H1 (cell line): ENCODE measurements at regions not wholly inside any gene's neighbourhood (a gene's known extent, or its start where the extent isn't known, plus 50 kb on each side); places are given as distances from the start of the nearest gene placed in this dataset.

Experiments
- CTCF ChIA-PET: fragments of 300-600 bp; sonication (Branson Sonifier 250); formaldehyde crosslinking; loops from one replicate; lab custom pipeline; 2021; ENCODE audit not compliant: partially characterized antibody; lab: Charles Lee
- POLR2A ChIA-PET: fragments of 300-600 bp; sonication (Branson Sonifier 250); formaldehyde crosslinking; loops from one replicate; lab custom pipeline; 2021; ENCODE audit warnings: inconsistent platforms; ENCODE audit not compliant: partially characterized antibody; lab: Charles Lee
- DNase-seq, 2 experiments: peaks; one replicate each; pipeline versions ENCODE4 v3.0.0 to v3.0.0-alpha.2; 2010 to 2022; ENCODE audit warnings: low spot score in 2 of 2, low read depth in 1 of 2, mixed read lengths in 1 of 2
- FAIRE-seq: peaks from 2 replicates; lab custom pipeline; 2011; peaks lifted over from hg19 to GRCh38; lab: Jason Lieb, UNC
- H2AFZ ChIP-seq: 2 replicates; pipeline ENCODE4 v1.8.1; 2012; ENCODE audit warnings: low read length, inconsistent platforms
- H2AK5ac ChIP-seq: 2 replicates; pipeline ENCODE4 v1.6.1; 2013; ENCODE audit warnings: low read depth, low read length
- H2BK120ac ChIP-seq: replicated peaks from 2 replicates; pipeline ENCODE3; 2013; ENCODE audit warnings: low read depth, low read length, inconsistent platforms
- H2BK12ac ChIP-seq: 2 replicates; pipeline ENCODE4 v1.6.1; 2013; ENCODE audit warnings: low read depth, low read length
- H2BK15ac ChIP-seq: 2 replicates; pipeline ENCODE4 v1.6.1; 2013; ENCODE audit warnings: low read length
- H2BK20ac ChIP-seq: 2 replicates; pipeline ENCODE4 v1.6.1; 2013; ENCODE audit warnings: low read length
- H2BK5ac ChIP-seq: 2 replicates; pipeline ENCODE4 v1.6.1; 2013; ENCODE audit warnings: low read depth, low read length
- H3K14ac ChIP-seq: 2 replicates; pipeline ENCODE4 v1.6.1; 2013; ENCODE audit warnings: inconsistent platforms; ENCODE audit not compliant: insufficient read length
- H3K18ac ChIP-seq: 2 replicates; pipeline ENCODE4 v1.6.1; 2013; ENCODE audit warnings: low read length; ENCODE audit errors: extremely low read depth
- H3K23ac ChIP-seq: 2 replicates; pipeline ENCODE4 v1.6.1; 2013; ENCODE audit warnings: inconsistent platforms; ENCODE audit not compliant: insufficient read length
- H3K23me2 ChIP-seq: 2 replicates; pipeline ENCODE4 v1.6.1; 2013; ENCODE audit warnings: low read depth, low read length
- H3K27ac ChIP-seq: 2 replicates; pipeline ENCODE4 v1.6.1; 2011; ENCODE audit warnings: low read depth, low read length, inconsistent platforms
- H3K27me3 ChIP-seq, 4 experiments: replicated peaks in 1 of 4; 1 replicate in 1 of 4; 2 replicates in 3 of 4; pipeline versions ENCODE4 v1.6.1 to v1.8.1; 2011 to 2013; ENCODE audit warnings: low read length in 3 of 4, mild to moderate bottlenecking in 3 of 4, inconsistent platforms in 2 of 4, mixed read lengths in 2 of 4, moderate library complexity in 1 of 4; ENCODE audit not compliant: control insufficient read depth in 3 of 4, insufficient read depth in 3 of 4; ENCODE audit errors: extremely low read depth in 1 of 4
- H3K36me3 ChIP-seq, 4 experiments: 2 replicates each; pipeline versions ENCODE4 v1.6.1 to v1.8.1; 2011 to 2013; ENCODE audit warnings: mild to moderate bottlenecking in 4 of 4, low read length in 3 of 4, moderate library complexity in 2 of 4, control low read depth in 1 of 4, inconsistent platforms in 1 of 4; ENCODE audit not compliant: insufficient read depth in 4 of 4, control insufficient read depth in 2 of 4
- H3K4ac ChIP-seq: replicated peaks from 2 replicates; pipeline ENCODE3; 2013; ENCODE audit warnings: low read length, low read depth, mixed read lengths, inconsistent platforms; ENCODE audit not compliant: insufficient read length
- H3K4me1 ChIP-seq, 4 experiments: replicated peaks in 1 of 4; 1 replicate in 1 of 4; 2 replicates in 3 of 4; pipeline versions ENCODE4 v1.6.1 to v1.8.1; 2011 to 2013; ENCODE audit warnings: low read length in 3 of 4, inconsistent platforms in 2 of 4, mixed read lengths in 1 of 4; ENCODE audit not compliant: insufficient read depth in 4 of 4, control insufficient read depth in 3 of 4
- H3K4me2 ChIP-seq, 2 experiments: 2 replicates each; pipeline versions ENCODE4 v1.6.1 to v1.8.1; 2011 to 2013; ENCODE audit warnings: low read depth in 2 of 2, low read length in 2 of 2, control low read depth in 1 of 2, inconsistent platforms in 1 of 2, mild to moderate bottlenecking in 1 of 2; ENCODE audit not compliant: insufficient read depth in 1 of 2
- H3K4me3 ChIP-seq, 4 experiments: fragments of 200-600, 300-600 bp in 1 of 4; sonication (generic), shearing (Covaris generic), sonication (Bioruptor Twin) in 1 of 4; 2 replicates each; pipeline versions ENCODE4 v1.5.1 to v1.8.1; 2011 to 2016; ENCODE audit warnings: low read length in 4 of 4, low read depth in 3 of 4, control low read depth in 2 of 4, inconsistent platforms in 2 of 4, mild to moderate bottlenecking in 2 of 4, mixed read lengths in 1 of 4, moderate library complexity in 1 of 4; ENCODE audit not compliant: insufficient read depth in 2 of 4; ENCODE audit errors: extremely low read depth in 1 of 4
- H3K56ac ChIP-seq: replicated peaks from 2 replicates; pipeline ENCODE3; 2013; ENCODE audit warnings: low read depth, mild to moderate bottlenecking, mixed read lengths, low read length, inconsistent platforms; ENCODE audit not compliant: insufficient read length
- H3K79me1 ChIP-seq: 2 replicates; pipeline ENCODE4 v1.6.1; 2013; ENCODE audit warnings: low read depth, low read length, control low read depth
- H3K79me2 ChIP-seq, 2 experiments: 2 replicates each; pipeline versions ENCODE4 v1.6.1 to v1.8.1; 2012 to 2013; ENCODE audit warnings: low read length in 2 of 2, mild to moderate bottlenecking in 2 of 2, inconsistent platforms in 1 of 2; ENCODE audit not compliant: insufficient read depth in 2 of 2, control insufficient read depth in 1 of 2
- H3K9ac ChIP-seq, 4 experiments: replicated peaks in 1 of 4; 1 replicate in 1 of 4; 2 replicates in 3 of 4; pipeline versions ENCODE4 v1.6.1 to v1.8.1; 2011 to 2013; ENCODE audit warnings: low read depth in 3 of 4, low read length in 3 of 4, control low read depth in 2 of 4, mild to moderate bottlenecking in 2 of 4, moderate library complexity in 2 of 4, inconsistent platforms in 1 of 4; ENCODE audit errors: extremely low read depth in 1 of 4
- H3K9me3 ChIP-seq, 2 experiments: 2 replicates each; pipeline versions ENCODE4 v1.6.1 to v1.8.1; 2012 to 2013; ENCODE audit warnings: mild to moderate bottlenecking in 2 of 2, moderate library complexity in 2 of 2, control low read depth in 1 of 2, inconsistent platforms in 1 of 2, low read depth in 1 of 2, low read length in 1 of 2, mixed read lengths in 1 of 2; ENCODE audit not compliant: insufficient read depth in 2 of 2
- H4K20me1 ChIP-seq, 2 experiments: replicated peaks in 1 of 2; 2 replicates each; pipeline versions ENCODE3 to v1.8.1; 2011 to 2013; ENCODE audit warnings: inconsistent platforms in 2 of 2, low read length in 2 of 2, mild to moderate bottlenecking in 1 of 2; ENCODE audit not compliant: insufficient read depth in 2 of 2, control insufficient read depth in 1 of 2
- H4K5ac ChIP-seq: 2 replicates; pipeline ENCODE4 v1.6.1; 2013; ENCODE audit warnings: low read length, low read depth, mixed read lengths, inconsistent platforms; ENCODE audit not compliant: insufficient read length
- H4K8ac ChIP-seq: 2 replicates; pipeline ENCODE4 v1.8.0; 2013; ENCODE audit warnings: mild to moderate bottlenecking, moderate library complexity, low read length, inconsistent platforms; ENCODE audit not compliant: insufficient read depth; ENCODE audit errors: extremely low read depth
- H4K91ac ChIP-seq: replicated peaks from 2 replicates; pipeline ENCODE3; 2013; ENCODE audit warnings: low read length, mixed read lengths, inconsistent platforms; ENCODE audit not compliant: insufficient read length
- EGR1 ChIP-seq: IDR thresholded peaks from 2 replicates; pipeline ENCODE4 v1.6.1; 2011; ENCODE audit warnings: low read depth, low read length, borderline replicate concordance
- EZH2 ChIP-seq: fragments of 200-600 bp; sonication (generic); IDR thresholded peaks from 2 replicates; pipeline ENCODE4 v1.7.1; 2012; ENCODE audit warnings: low read depth, mild to moderate bottlenecking, moderate library complexity, low read length, inconsistent platforms; ENCODE audit not compliant: severe bottlenecking
- NANOG ChIP-seq: IDR thresholded peaks from 2 replicates; pipeline ENCODE4 v1.6.1; 2011; ENCODE audit warnings: low read length, low read depth, mild to moderate bottlenecking, inconsistent platforms; ENCODE audit not compliant: insufficient read depth, poor library complexity, severe bottlenecking
- NRF1 ChIP-seq: IDR thresholded peaks from 2 replicates; pipeline ENCODE4 v1.6.1; 2011; ENCODE audit warnings: mild to moderate bottlenecking, low read depth, low read length, improper control_type of control experiment
- POLR2A ChIP-seq, 2 experiments: IDR thresholded peaks; 1 replicate in 1 of 2; 2 replicates in 1 of 2; pipeline ENCODE4 v1.6.1; 2011; ENCODE audit warnings: low read depth in 2 of 2, low read length in 2 of 2, mild to moderate bottlenecking in 2 of 2; ENCODE audit errors: control extremely low read depth in 1 of 2
- SRF ChIP-seq: IDR thresholded peaks from 2 replicates; pipeline ENCODE4 v1.6.1; 2011; ENCODE audit warnings: mild to moderate bottlenecking, low read depth, low read length, moderate library complexity
- WGBS, 2 experiments: shearing (Covaris generic) in 1 of 2; methylation state at CpG; one replicate each; pipeline versions ENCODE4 v1.1.6 to v1.1.7; 2013 to 2015; ENCODE audit warnings: low lambda C conversion rate in 2 of 2, mixed read lengths in 2 of 2, inconsistent platforms in 1 of 2, low coverage in 1 of 2, missing lambda C conversion rate in 1 of 2; ENCODE audit not compliant: insufficient replicate concordance in 2 of 2, insufficient coverage in 1 of 2, insufficient read length in 1 of 2; ENCODE audit errors: extremely low coverage in 1 of 2, missing lambda C conversion rate in 1 of 2; 5-methylcytosine and 5-hydroxymethylcytosine counted together

DNA sequence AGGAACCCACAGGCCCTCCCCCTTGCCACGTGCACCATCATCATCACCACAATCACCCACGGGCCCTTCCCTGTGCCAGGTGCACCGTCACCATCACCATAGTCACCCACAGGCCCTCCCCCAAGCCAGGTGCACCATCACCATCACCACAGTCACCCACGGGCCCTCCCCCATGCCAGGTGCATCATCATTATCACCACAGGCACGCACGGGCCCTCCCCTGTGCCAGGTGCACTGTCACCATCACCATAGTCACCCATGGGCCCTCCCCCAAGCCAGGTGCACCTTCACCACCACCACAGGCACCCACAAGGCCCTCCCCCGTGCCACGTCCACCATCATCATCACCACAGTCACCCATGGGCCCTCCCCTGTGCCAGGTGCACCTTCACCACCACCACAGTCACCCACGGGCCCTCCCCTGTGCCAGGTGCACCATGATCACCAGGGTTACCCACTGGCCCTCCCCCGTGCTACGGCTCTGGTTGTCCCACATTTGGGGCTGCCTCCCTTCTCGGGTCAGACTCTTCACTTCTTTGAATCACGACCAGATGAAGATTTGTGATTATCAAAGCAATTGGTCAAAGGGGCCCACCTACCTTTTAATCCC lies 69.1 kb upstream of the OLFM1 start:
- no peaks in the 10 kb centered on the region for H3K9me3 ChIP-seq
- no peaks in the 10 kb centered on the region for H3K23me2 ChIP-seq
- no peak overlapping the region for H2AFZ ChIP-seq
- CTCF ChIA-PET, result interaction anchor here (2.5 kb wide), 1 partner anchor 12 kb away, joined by 8 read pairs; no protein-coding TSS in a partner anchor
- H4K8ac ChIP-seq, result no peak overlapping the region
- H3K79me1 ChIP-seq, result no peaks in the 10 kb centered on the region
- H2BK120ac ChIP-seq, result no peak overlapping the region
- H2BK20ac ChIP-seq, result no peak overlapping the region
- 85% methylated on average over 13 of the region's 13 CpGs; no CpG with 5 or more reads in 1 of the 2 experiments for WGBS, 2 experiments
- no peak overlapping the region for H4K91ac ChIP-seq
- no peak overlapping the region for H3K27ac ChIP-seq
- no peaks in the 10 kb centered on the region for H3K36me3 ChIP-seq
- no peak overlapping the region for H3K14ac ChIP-seq
- no peak overlapping the region for H3K9ac ChIP-seq
- POLR2A ChIA-PET, result no interaction called here
- no peak for FAIRE-seq
- no peak overlapping the region for H2BK15ac ChIP-seq
- no peak for TF ChIP-seq EZH2
- no peak for TF ChIP-seq POLR2A (IDR thresholded peaks at IDR 0.05; ENCODE audit: control extremely low read depth in 1 of 2, low read depth in 2 of 2, low read length in 2 of 2)
- no peak for TF ChIP-seq SRF
- no peak for TF ChIP-seq NRF1
- TF ChIP-seq EGR1, result no peak
- no peak for TF ChIP-seq NANOG
- TF ChIP-seq, all 59 proteins: peak for 0
- Histone ChIP-seq H3K79me2 (no peaks in the 10 kb centered on the region), H3K4me1 (peaks cover 0 to 4% (median 1%) of the 10 kb centered on the region in 4 experiments; a peak in 2 of 7 replicates), H2BK12ac (0 out of 2 replicates have a peak overlapping the region, but pooled peaks have one; percentile 2), H4K5ac (no peak overlapping the region), H4K20me1 (no peaks in the 10 kb centered on the region), H3K27me3 (no peaks in the 10 kb centered on the region), H3K4me3 (no peak overlapping the region), H3K56ac (no peak overlapping the region), H3K18ac (no peak overlapping the region), H2AK5ac (no peak overlapping the region), H3K23ac (no peak overlapping the region), H3K4me2 (no peak overlapping the region), H2BK5ac (no peak overlapping the region), H3K4ac (no peak overlapping the region)
- no peak for DNase-seq
